ENCODE measurements at regions not wholly inside any gene's neighbourhood (a gene's known extent, or its start where the extent isn't known, plus 50 kb on each side); places are given as distances from the start of the nearest gene placed in this dataset.

GRCh38 chr9:23502004-23502403, 324.0 kb downstream of the ELAVL2 start:
- H3K27me3 ChIP-seq: no peaks in the 10 kb centered on the region
- no peaks in the 10 kb centered on the region; the same call in 1 of the 2 replicates for H3K9me3 ChIP-seq
- no peaks in the 10 kb centered on the region for H3K4me1 ChIP-seq
- DNase-seq: no peak
- no peak overlapping the region for H3K4me3 ChIP-seq (ENCODE audit: low read depth, low read length)
- TF ChIP-seq CTCF (IDR thresholded peaks at IDR 0.05; ENCODE audit: low read depth, low read length): no peak
- H3K36me3 ChIP-seq: no peaks in the 10 kb centered on the region

GRCh38 chr9:23522952-23523351, 303.1 kb downstream of the ELAVL2 start:
- Histone ChIP-seq H3K4me1 (no peaks in the 10 kb centered on the region), H3K27me3 (no peaks in the 10 kb centered on the region), H3K9me3 (no peaks in the 10 kb centered on the region), H3K4me3 (ENCODE audit: low read depth, low read length) (no peak overlapping the region), H3K36me3 (no peaks in the 10 kb centered on the region)
- no peak for TF ChIP-seq CTCF (IDR thresholded peaks at IDR 0.05; ENCODE audit: low read depth, low read length)
- no peak for DNase-seq

GRCh38 chr9:23524607-23525155, 301.4 kb downstream of the ELAVL2 start:
- H3K27me3 ChIP-seq: no peaks in the 10 kb centered on the region
- TF ChIP-seq CTCF (IDR thresholded peaks at IDR 0.05; ENCODE audit: low read depth, low read length): no peak

GRCh38 chr9:23526806-23527205, 299.2 kb downstream of the ELAVL2 start:
- Histone ChIP-seq H3K27me3 (no peaks in the 10 kb centered on the region), H3K9me3 (no peaks in the 10 kb centered on the region), H3K4me1 (no peaks in the 10 kb centered on the region), H3K4me3 (ENCODE audit: low read depth, low read length) (no peak overlapping the region), H3K36me3 (no peaks in the 10 kb centered on the region)
- no peak for DNase-seq
- TF ChIP-seq CTCF (IDR thresholded peaks at IDR 0.05; ENCODE audit: low read depth, low read length): no peak

More at GRCh38 chr9:23524607-23525155, 301.4 kb downstream of the ELAVL2 start:
- no peaks in the 10 kb centered on the region for H3K36me3 ChIP-seq
- H3K4me3 ChIP-seq (ENCODE audit: low read depth, low read length): no peak overlapping the region
- DNase-seq: no peak
- no peaks in the 10 kb centered on the region for H3K4me1 ChIP-seq
- H3K9me3 ChIP-seq: no peaks in the 10 kb centered on the region

- TF ChIP-seq CTCF (IDR thresholded peaks at IDR 0.05; ENCODE audit: low read depth, low read length): no peak
- no peak for DNase-seq
- Histone ChIP-seq H3K4me3 (ENCODE audit: low read depth, low read length) (no peak overlapping the region), H3K36me3 (no peaks in the 10 kb centered on the region), H3K9me3 (no peaks in the 10 kb centered on the region), H3K27me3 (no peaks in the 10 kb centered on the region), H3K4me1 (no peaks in the 10 kb centered on the region)
Observed at GRCh38 chr9:23532282-23532681, 293.8 kb downstream of the ELAVL2 start.

GRCh38 chr9:23537192-23538066, 288.6 kb downstream of the ELAVL2 start:
- no peak for DNase-seq
- no peaks in the 10 kb centered on the region for H3K4me1 ChIP-seq
- no peak overlapping the region for H3K4me3 ChIP-seq (ENCODE audit: low read depth, low read length)
- no peak for TF ChIP-seq CTCF (IDR thresholded peaks at IDR 0.05; ENCODE audit: low read depth, low read length)
- no peaks in the 10 kb centered on the region for H3K9me3 ChIP-seq
- H3K27me3 ChIP-seq: no peaks in the 10 kb centered on the region
- H3K36me3 ChIP-seq: no peaks in the 10 kb centered on the region
